Gastroesophageal sphincter (tissue), 4 donors: ENCODE measurements at regions not wholly inside any gene's neighbourhood (a gene's known extent, or its start where the extent isn't known, plus 50 kb on each side); places are given as distances from the start of the nearest gene placed in this dataset.
"Not testable (repeated sequence)": the region's sequence is repeated elsewhere in the genome, so short reads cannot be mapped to it uniquely, and the experiment has no call there.

ENCODE experiments used
- ATAC-seq: fragments of 150-250 bp; one replicate; pipeline ENCODE4 v1.9.1; 2016; ENCODE audit warnings: mild to moderate bottlenecking, moderate library complexity
- H3K27ac ChIP-seq, 4 donors: fragments of 200-600 bp; sonication (generic) in 3 of 4; 1 replicate in 3 of 4; 2 replicates in 1 of 4; pipeline ENCODE4 v1.5.1; 2016 to 2019
- H3K27me3 ChIP-seq: fragments of 200-600 bp; sonication (generic); one replicate; pipeline ENCODE4 v1.5.1; 2019
- H3K36me3 ChIP-seq, 2 donors: fragments of 200-600 bp; sonication (generic); one replicate each; pipeline ENCODE4 v1.5.1; 2019; ENCODE audit warnings: control low read depth in 1 of 2
- H3K4me1 ChIP-seq, 3 donors: fragments of 200-600 bp; sonication (generic); 1 replicate in 2 of 3; 2 replicates in 1 of 3; pipeline ENCODE4 v1.5.1; 2016 to 2019; ENCODE audit warnings: control low read depth in 2 of 3
- H3K4me3 ChIP-seq, 2 donors: fragments of 200-600 bp; sonication (generic); one replicate each; pipeline ENCODE4 v1.5.1; 2019; ENCODE audit warnings: mild to moderate bottlenecking in 1 of 2, moderate library complexity in 1 of 2
- H3K9me3 ChIP-seq, 3 donors: fragments of 200-600 bp; sonication (generic); one replicate each; pipeline ENCODE4 v1.5.1; 2017 to 2019; ENCODE audit warnings: control low read depth in 2 of 3
- CTCF ChIP-seq, 4 experiments: fragments of 200-600 bp in 2 of 4; fragments of 450-650 bp in 2 of 4; sonication (generic) in 1 of 4; IDR thresholded peaks; one replicate each; pipeline ENCODE4 v1.5.1; 2017 to 2019; ENCODE audit warnings: antibody characterized with exemption in 4 of 4, mild to moderate bottlenecking in 2 of 4, moderate library complexity in 2 of 4
- EP300 ChIP-seq: sonication (generic); formaldehyde crosslinking; IDR thresholded peaks from one replicate; pipeline ENCODE4 v1.6.1; 2017; ENCODE audit warnings: antibody characterized with exemption, mild to moderate bottlenecking
- POLR2A ChIP-seq, 2 donors: fragments of 450-650 bp; IDR thresholded peaks; one replicate each; pipeline ENCODE4 v1.6.1; 2017; ENCODE audit warnings: antibody characterized with exemption in 2 of 2, mild to moderate bottlenecking in 2 of 2, moderate library complexity in 1 of 2
- POLR2AphosphoS5 ChIP-seq: sonication (generic); formaldehyde crosslinking; IDR thresholded peaks from one replicate; pipeline ENCODE4 v1.6.1; 2017; ENCODE audit warnings: antibody characterized with exemption
- WGBS, 2 donors: methylation state at CpG; one replicate each; pipeline ENCODE4 v1.1.5; 2018; ENCODE audit warnings: low coverage in 1 of 2; 5-methylcytosine and 5-hydroxymethylcytosine counted together

- H3K27ac ChIP-seq, result no peak overlapping the region
- 86 to 90% methylated on average over 4 to 5 of the region's 7 CpGs for WGBS, 2 donors
These were observed 88.9 kb upstream of the ATF7IP2 start for GRCh38 chr16:10296956-10297340.

GRCh38 chr16:10297341-10298006 is 88.4 kb upstream of the ATF7IP2 start:
- no peaks in the 10 kb centered on the region for H3K27me3 ChIP-seq
- ATAC-seq, result no peak
- no peak for TF ChIP-seq CTCF (IDR thresholded peaks at IDR 0.05)
- no peak for TF ChIP-seq POLR2AphosphoS5
- TF ChIP-seq POLR2A (IDR thresholded peaks at IDR 0.05), result no peak
- TF ChIP-seq EP300, result no peak

More at GRCh38 chr16:10296956-10297340, 88.9 kb upstream of the ATF7IP2 start:
- TF ChIP-seq CTCF (IDR thresholded peaks at IDR 0.05), result no peak
- no peak for TF ChIP-seq EP300
- TF ChIP-seq POLR2AphosphoS5, result no peak
- no peak for TF ChIP-seq POLR2A (IDR thresholded peaks at IDR 0.05)
- no peaks in the 10 kb centered on the region for H3K4me1 ChIP-seq
- peaks cover 0 to 18% (median 2%) of the 10 kb centered on the region in 3 donors for H3K9me3 ChIP-seq
- H3K4me3 ChIP-seq, result no peak overlapping the region
- no peaks in the 10 kb centered on the region for H3K36me3 ChIP-seq
- H3K27me3 ChIP-seq, result no peaks in the 10 kb centered on the region
- ATAC-seq, result no peak

GRCh38 chr16:10300905-10301304 is 85.0 kb upstream of the ATF7IP2 start:
- H3K27me3 ChIP-seq, result no peaks in the 10 kb centered on the region
- H3K36me3 ChIP-seq, result no peaks in the 10 kb centered on the region
- no peak for TF ChIP-seq POLR2A (IDR thresholded peaks at IDR 0.05)
- no peak for TF ChIP-seq EP300
- TF ChIP-seq CTCF (IDR thresholded peaks at IDR 0.05), result no peak
- no peak for TF ChIP-seq POLR2AphosphoS5
- no peak for ATAC-seq
- H3K4me1 ChIP-seq, result no peaks in the 10 kb centered on the region
- no peaks in the 10 kb centered on the region for H3K9me3 ChIP-seq
- H3K4me3 ChIP-seq, result no peak overlapping the region
- H3K27ac ChIP-seq, result no peak overlapping the region
- 83 to 100% methylated on average over 2 of the region's 3 CpGs for WGBS, 2 donors

More at GRCh38 chr16:10297341-10298006, 88.4 kb upstream of the ATF7IP2 start:
- Histone ChIP-seq H3K27ac (no peak overlapping the region), H3K9me3 (peaks cover 0 to 13% (median 2%) of the 10 kb centered on the region in 3 donors), H3K4me3 (no peak overlapping the region), H3K36me3 (no peaks in the 10 kb centered on the region), H3K4me1 (no peaks in the 10 kb centered on the region)
- 66 to 86% methylated on average over 7 to 10 of the region's 13 CpGs for WGBS, 2 donors

- not testable (repeated sequence) for H3K4me1 ChIP-seq, H3K9me3 ChIP-seq, H3K4me3 ChIP-seq, H3K36me3 ChIP-seq, H3K27me3 ChIP-seq, H3K27ac ChIP-seq, ATAC-seq
- 86 to 99% methylated on average over 2 to 6 of the region's 6 CpGs for WGBS, 2 donors
These were observed 84.3 kb upstream of the ATF7IP2 start for GRCh38 chr16:10301547-10301946.

- Histone ChIP-seq H3K9me3 (no peaks in the 10 kb centered on the region), H3K36me3 (no peaks in the 10 kb centered on the region), H3K27me3 (no peaks in the 10 kb centered on the region), H3K27ac (no peak overlapping the region), H3K4me3 (no peak overlapping the region), H3K4me1 (no peaks in the 10 kb centered on the region)
- no peak for ATAC-seq
- WGBS, 2 donors, result 70 to 81% methylated on average over 3 to 4 of the region's 4 CpGs
- TF ChIP-seq EP300 (no peak), CTCF (IDR thresholded peaks at IDR 0.05) (no peak), POLR2AphosphoS5 (no peak), POLR2A (IDR thresholded peaks at IDR 0.05) (no peak)
These were observed 79.9 kb upstream of the ATF7IP2 start for GRCh38 chr16:10305912-10306311.
